H1 (cell line): ENCODE measurements at regions not wholly inside any gene's neighbourhood (a gene's known extent, or its start where the extent isn't known, plus 50 kb on each side); places are given as distances from the start of the nearest gene placed in this dataset.

Experiments used
- KDM4A ChIP-seq: IDR thresholded peaks from one replicate; pipeline ENCODE4 v1.7.1; 2012; ENCODE audit warnings: low read depth, mild to moderate bottlenecking, moderate library complexity, low read length, inconsistent platforms; ENCODE audit not compliant: severe bottlenecking
- TF ChIP-seq, protein P1 (sequence below): IDR thresholded peaks from 2 replicates; pipeline ENCODE4 v1.6.1; 2011; ENCODE audit warnings: low read length, improper control_type of control experiment

DNA sequence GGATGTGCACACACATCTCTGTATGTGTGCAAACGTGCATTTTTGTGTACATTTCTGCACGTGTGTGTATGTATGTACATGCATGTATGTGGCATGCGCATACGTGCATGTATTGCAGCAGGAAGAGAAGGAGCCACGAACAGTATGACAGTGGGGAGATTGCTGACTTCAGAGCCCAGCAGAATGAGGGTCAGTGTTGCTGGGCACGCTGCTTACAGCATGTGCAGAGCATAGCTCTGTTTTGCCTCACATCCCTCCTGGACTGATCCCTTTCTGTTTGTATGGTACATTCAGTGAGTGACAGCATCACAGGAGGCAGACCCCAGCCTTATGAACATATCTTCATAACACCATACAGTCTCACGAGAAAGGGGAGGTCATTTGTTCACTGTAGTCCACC is 934.0 kb upstream of the EEF2KMT start (continued):
- TF ChIP-seq KDM4A: no peak
- TF ChIP-seq, protein P1, sequence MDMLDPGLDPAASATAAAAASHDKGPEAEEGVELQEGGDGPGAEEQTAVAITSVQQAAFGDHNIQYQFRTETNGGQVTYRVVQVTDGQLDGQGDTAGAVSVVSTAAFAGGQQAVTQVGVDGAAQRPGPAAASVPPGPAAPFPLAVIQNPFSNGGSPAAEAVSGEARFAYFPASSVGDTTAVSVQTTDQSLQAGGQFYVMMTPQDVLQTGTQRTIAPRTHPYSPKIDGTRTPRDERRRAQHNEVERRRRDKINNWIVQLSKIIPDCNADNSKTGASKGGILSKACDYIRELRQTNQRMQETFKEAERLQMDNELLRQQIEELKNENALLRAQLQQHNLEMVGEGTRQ: no peak
- TF ChIP-seq, all 59 proteins: peak for 0
